HL-60 (cell line): ENCODE measurements at regions not wholly inside any gene's neighbourhood (a gene's known extent, or its start where the extent isn't known, plus 50 kb on each side); places are given as distances from the start of the nearest gene placed in this dataset.

Experiments
- DNase-seq, 2 experiments: peaks; one replicate each; pipeline ENCODE4 v3.0.0-alpha.2; 2010 to 2020; ENCODE audit warnings: low read depth in 1 of 2, low spot score in 1 of 2
- H3K27ac ChIP-seq: fragments of 250-450 bp; sonication (Bioruptor Pico); replicated peaks from 2 replicates; pipeline ENCODE4 v1.5.1; 2020; ENCODE audit warnings: mild to moderate bottlenecking, moderate library complexity
- H3K27me3 ChIP-seq: fragments of 250-450 bp; sonication (Bioruptor Pico); 2 replicates; pipeline ENCODE4 v1.5.1; 2021; ENCODE audit warnings: mild to moderate bottlenecking, moderate library complexity; ENCODE audit not compliant: insufficient read depth, poor library complexity, severe bottlenecking
- H3K4me3 ChIP-seq: replicated peaks from 2 replicates; pipeline ENCODE4 v1.5.1; 2011; ENCODE audit warnings: mild to moderate bottlenecking, control low read depth, low read length; ENCODE audit not compliant: insufficient read depth
- GABPA ChIP-seq: IDR thresholded peaks from 2 replicates; pipeline ENCODE4 v1.6.1; 2012; ENCODE audit warnings: low read depth
- POLR2AphosphoS5 ChIP-seq: IDR thresholded peaks from 2 replicates; pipeline ENCODE4 v1.6.1; 2012; ENCODE audit warnings: low read depth
- SPI1 ChIP-seq: IDR thresholded peaks from 2 replicates; pipeline ENCODE4 v1.6.1; 2012; ENCODE audit warnings: low read depth, mild to moderate bottlenecking, borderline replicate concordance
- TF ChIP-seq, protein P1 (sequence below): IDR thresholded peaks from one replicate; pipeline ENCODE4 v1.5.1; 2011; ENCODE audit warnings: low read length, control low read depth, inconsistent platforms; ENCODE audit not compliant: insufficient read depth
- TF ChIP-seq, protein P2 (sequence below): IDR thresholded peaks from 2 replicates; pipeline ENCODE4 v1.6.1; 2012; ENCODE audit warnings: low read depth; ENCODE audit not compliant: insufficient replicate concordance

DNA sequence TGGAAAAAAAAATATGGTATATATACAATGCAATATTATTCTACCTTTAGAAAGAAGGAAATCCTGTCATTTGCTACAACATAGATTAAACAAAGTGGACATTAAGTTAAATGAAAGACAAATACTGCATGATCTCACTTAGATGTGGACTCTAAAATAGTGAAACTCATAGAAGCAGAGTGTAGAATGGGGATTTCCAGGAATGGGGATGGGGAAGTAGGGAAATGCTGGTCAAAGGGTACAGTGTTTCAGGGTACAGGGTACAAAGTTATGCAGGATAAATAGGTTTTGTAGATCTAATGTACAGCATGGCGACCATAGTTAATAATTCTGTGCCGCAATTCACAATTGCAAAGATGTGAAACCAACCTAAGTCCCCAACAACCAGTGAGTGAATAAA, 385.5 kb downstream of the SFMBT2 start:
- TF ChIP-seq, protein P1, sequence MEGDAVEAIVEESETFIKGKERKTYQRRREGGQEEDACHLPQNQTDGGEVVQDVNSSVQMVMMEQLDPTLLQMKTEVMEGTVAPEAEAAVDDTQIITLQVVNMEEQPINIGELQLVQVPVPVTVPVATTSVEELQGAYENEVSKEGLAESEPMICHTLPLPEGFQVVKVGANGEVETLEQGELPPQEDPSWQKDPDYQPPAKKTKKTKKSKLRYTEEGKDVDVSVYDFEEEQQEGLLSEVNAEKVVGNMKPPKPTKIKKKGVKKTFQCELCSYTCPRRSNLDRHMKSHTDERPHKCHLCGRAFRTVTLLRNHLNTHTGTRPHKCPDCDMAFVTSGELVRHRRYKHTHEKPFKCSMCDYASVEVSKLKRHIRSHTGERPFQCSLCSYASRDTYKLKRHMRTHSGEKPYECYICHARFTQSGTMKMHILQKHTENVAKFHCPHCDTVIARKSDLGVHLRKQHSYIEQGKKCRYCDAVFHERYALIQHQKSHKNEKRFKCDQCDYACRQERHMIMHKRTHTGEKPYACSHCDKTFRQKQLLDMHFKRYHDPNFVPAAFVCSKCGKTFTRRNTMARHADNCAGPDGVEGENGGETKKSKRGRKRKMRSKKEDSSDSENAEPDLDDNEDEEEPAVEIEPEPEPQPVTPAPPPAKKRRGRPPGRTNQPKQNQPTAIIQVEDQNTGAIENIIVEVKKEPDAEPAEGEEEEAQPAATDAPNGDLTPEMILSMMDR = no peak
- TF ChIP-seq, protein P2, sequence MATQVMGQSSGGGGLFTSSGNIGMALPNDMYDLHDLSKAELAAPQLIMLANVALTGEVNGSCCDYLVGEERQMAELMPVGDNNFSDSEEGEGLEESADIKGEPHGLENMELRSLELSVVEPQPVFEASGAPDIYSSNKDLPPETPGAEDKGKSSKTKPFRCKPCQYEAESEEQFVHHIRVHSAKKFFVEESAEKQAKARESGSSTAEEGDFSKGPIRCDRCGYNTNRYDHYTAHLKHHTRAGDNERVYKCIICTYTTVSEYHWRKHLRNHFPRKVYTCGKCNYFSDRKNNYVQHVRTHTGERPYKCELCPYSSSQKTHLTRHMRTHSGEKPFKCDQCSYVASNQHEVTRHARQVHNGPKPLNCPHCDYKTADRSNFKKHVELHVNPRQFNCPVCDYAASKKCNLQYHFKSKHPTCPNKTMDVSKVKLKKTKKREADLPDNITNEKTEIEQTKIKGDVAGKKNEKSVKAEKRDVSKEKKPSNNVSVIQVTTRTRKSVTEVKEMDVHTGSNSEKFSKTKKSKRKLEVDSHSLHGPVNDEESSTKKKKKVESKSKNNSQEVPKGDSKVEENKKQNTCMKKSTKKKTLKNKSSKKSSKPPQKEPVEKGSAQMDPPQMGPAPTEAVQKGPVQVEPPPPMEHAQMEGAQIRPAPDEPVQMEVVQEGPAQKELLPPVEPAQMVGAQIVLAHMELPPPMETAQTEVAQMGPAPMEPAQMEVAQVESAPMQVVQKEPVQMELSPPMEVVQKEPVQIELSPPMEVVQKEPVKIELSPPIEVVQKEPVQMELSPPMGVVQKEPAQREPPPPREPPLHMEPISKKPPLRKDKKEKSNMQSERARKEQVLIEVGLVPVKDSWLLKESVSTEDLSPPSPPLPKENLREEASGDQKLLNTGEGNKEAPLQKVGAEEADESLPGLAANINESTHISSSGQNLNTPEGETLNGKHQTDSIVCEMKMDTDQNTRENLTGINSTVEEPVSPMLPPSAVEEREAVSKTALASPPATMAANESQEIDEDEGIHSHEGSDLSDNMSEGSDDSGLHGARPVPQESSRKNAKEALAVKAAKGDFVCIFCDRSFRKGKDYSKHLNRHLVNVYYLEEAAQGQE = no peak
- no peak for TF ChIP-seq GABPA
- TF ChIP-seq SPI1 = no peak
- no peak for TF ChIP-seq POLR2AphosphoS5
- DNase-seq = no peak
- Histone ChIP-seq H3K27me3 (no peaks in the 10 kb centered on the region), H3K4me3 (no peak overlapping the region), H3K27ac (no peak overlapping the region)

DNA sequence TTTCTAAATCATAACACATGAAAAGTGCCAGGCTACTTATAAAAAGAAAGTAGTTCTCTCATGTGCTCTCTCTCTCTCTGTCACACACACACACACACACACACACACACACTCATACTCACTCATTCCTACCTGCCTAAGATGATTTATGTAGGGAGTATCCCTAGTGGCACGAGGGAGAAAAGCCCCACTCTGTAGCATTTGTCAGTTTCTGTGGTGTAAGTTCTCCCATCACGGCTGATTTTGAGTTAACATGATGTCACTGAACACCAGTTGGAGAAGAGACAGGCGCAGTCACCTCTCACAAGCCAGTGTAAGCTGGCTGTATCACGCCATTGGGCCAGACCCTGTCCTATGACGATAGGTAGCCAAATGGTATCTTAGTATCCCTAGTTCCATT, 395.4 kb downstream of the SFMBT2 start:
- DNase-seq = no peak
- no peaks in the 10 kb centered on the region for H3K27me3 ChIP-seq

DNA sequence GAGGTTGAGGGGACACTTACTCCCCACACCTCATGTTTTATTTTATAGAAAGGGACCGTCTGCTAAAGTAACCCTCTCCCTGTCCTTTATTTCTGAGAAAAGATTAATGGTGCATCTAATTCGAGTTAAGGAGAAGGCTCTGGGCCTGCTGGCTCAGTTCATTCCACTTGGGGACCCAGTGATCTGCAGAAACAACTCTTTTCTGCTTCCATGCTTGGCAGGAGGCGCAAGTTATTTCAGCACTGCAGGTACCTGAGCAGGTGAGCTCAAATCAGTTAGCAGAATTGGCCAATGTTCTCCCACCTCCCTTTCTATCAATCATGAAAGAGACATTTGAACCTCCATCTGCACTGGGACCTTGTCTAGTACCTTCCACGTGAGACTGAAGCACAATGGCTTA, 396.1 kb downstream of the SFMBT2 start:
- no peaks in the 10 kb centered on the region for H3K27me3 ChIP-seq
- TF ChIP-seq, protein P1 = no peak
- TF ChIP-seq, protein P2 = no peak
- TF ChIP-seq POLR2AphosphoS5 = no peak
- no peak for TF ChIP-seq GABPA
- no peak for TF ChIP-seq SPI1
- no peak overlapping the region for H3K27ac ChIP-seq
- no peak for DNase-seq
- no peak overlapping the region for H3K4me3 ChIP-seq

More for the DNA sequence above, 395.4 kb downstream of the SFMBT2 start:
- TF ChIP-seq SPI1 (no peak), POLR2AphosphoS5 (no peak), GABPA (no peak)
- TF ChIP-seq, protein P1 = no peak
- TF ChIP-seq, protein P2 = no peak
- H3K27ac ChIP-seq = no peak overlapping the region
- H3K4me3 ChIP-seq = no peak overlapping the region
